ENCODE measurements at regions not wholly inside any gene's neighbourhood (a gene's known extent, or its start where the extent isn't known, plus 50 kb on each side); places are given as distances from the start of the nearest gene placed in this dataset.

DNA sequence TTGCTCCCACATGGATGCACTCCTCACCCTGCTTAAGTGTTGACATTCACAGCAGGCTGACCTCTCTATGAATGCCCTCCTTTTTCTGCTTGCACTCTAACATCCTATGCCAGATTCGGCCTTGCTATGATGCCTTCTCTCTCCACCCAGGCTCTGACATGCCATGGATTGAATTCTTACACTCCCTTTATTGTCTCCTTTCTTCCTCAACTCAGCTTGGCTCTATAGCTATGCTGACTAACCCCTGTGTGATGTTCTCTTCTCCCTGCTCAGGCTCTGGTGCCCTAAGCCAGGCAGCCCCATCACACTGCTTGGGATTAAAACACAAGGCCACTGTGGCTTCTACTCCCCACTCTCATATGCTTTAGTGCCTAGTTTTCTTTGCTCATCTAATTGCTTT lies 563.7 kb downstream of the NSUN3 start:
- TF ChIP-seq EZH2 (IDR thresholded peaks at IDR 0.05; ENCODE audit: low read length): no peak
- no peak for TF ChIP-seq CTCF (optimal IDR thresholded peaks at IDR 0.05 in 1 of 3, IDR thresholded peaks at IDR 0.05 in 1 of 3, conservative IDR thresholded peaks at IDR 0.05 in 1 of 3; ENCODE audit: extremely low read depth in 1 of 3, insufficient read depth in 2 of 3, low read length in 3 of 3)

Measured in keratinocyte (primary cell).